Effector memory CD8-positive, alpha-beta T cell (primary cell): ENCODE measurements at regions not wholly inside any gene's neighbourhood (a gene's known extent, or its start where the extent isn't known, plus 50 kb on each side); places are given as distances from the start of the nearest gene placed in this dataset.

Experiments used
- ATAC-seq: fragments of 150-1000 bp; cut with Tn5 transposase; replicated peaks from 2 replicates; pipeline ENCODE4 v1.10.0; 2021; ENCODE audit warnings: mild to moderate bottlenecking, moderate library complexity
- DNase-seq, 3 experiments: peaks; one replicate each; pipeline ENCODE4 v3.0.0; 2021
- H3K27ac Mint-ChIP-seq, 2 donors: one replicate each; pipeline ENCODE4 v1.8.0; 2022; ENCODE audit warnings: mild to moderate bottlenecking in 2 of 2, mixed read lengths in 2 of 2, moderate library complexity in 2 of 2
- H3K27me3 Mint-ChIP-seq, 2 donors: one replicate each; pipeline ENCODE4 v1.8.0; 2022; ENCODE audit warnings: mixed read lengths in 2 of 2
- H3K36me3 Mint-ChIP-seq: one replicate; pipeline ENCODE4 v1.8.0; 2022; ENCODE audit warnings: mild to moderate bottlenecking, moderate library complexity, mixed read lengths; ENCODE audit not compliant: insufficient read depth
- H3K4me1 Mint-ChIP-seq, 2 donors: one replicate each; pipeline ENCODE4 v1.8.0; 2022; ENCODE audit warnings: low read depth in 2 of 2, mixed read lengths in 2 of 2
- H3K4me3 Mint-ChIP-seq, 2 donors: one replicate each; pipeline ENCODE4 v1.8.0; 2022; ENCODE audit warnings: mild to moderate bottlenecking in 2 of 2, mixed read lengths in 2 of 2, moderate library complexity in 2 of 2
- H3K9me3 Mint-ChIP-seq, 2 donors: one replicate each; pipeline ENCODE4 v1.8.0; 2022; ENCODE audit warnings: mixed read lengths in 2 of 2

GRCh38 chr10:21076381-21076780 is 179.3 kb upstream of the NEBL start:
- ATAC-seq (no peak), DNase-seq (no peak)
- Mint-ChIP-seq H3K36me3 (peaks cover 4% of the 10 kb centered on the region), H3K9me3 (no peaks in the 10 kb centered on the region), H3K4me3 (no peak overlapping the region), H3K27ac (no peak overlapping the region), H3K4me1 (no peaks in the 10 kb centered on the region), H3K27me3 (peaks cover 0 to 7% of the 10 kb centered on the region in 2 donors)

GRCh38 chr10:21075880-21076279 is 178.8 kb upstream of the NEBL start:
- Mint-ChIP-seq H3K36me3 (peaks cover 1% of the 10 kb centered on the region), H3K4me1 (no peaks in the 10 kb centered on the region)

GRCh38 chr10:21071001-21071673 is 174.0 kb upstream of the NEBL start:
- Mint-ChIP-seq H3K27me3 (peaks cover 0 to 7% of the 10 kb centered on the region in 2 donors), H3K4me1 (no peaks in the 10 kb centered on the region), H3K9me3 (no peaks in the 10 kb centered on the region), H3K36me3 (no peaks in the 10 kb centered on the region), H3K27ac (no peak overlapping the region), H3K4me3 (no peak overlapping the region)
- ATAC-seq: no peak
- no peak for DNase-seq

More at GRCh38 chr10:21075880-21076279, 178.8 kb upstream of the NEBL start:
- Mint-ChIP-seq H3K9me3 (no peaks in the 10 kb centered on the region), H3K27me3 (peaks cover 0 to 7% of the 10 kb centered on the region in 2 donors), H3K4me3 (no peak overlapping the region), H3K27ac (no peak overlapping the region)
- no peak for DNase-seq
- no peak for ATAC-seq

- DNase-seq (no peak), ATAC-seq (no peak)
- no peak overlapping the region for H3K4me3 Mint-ChIP-seq
- H3K36me3 Mint-ChIP-seq: no peaks in the 10 kb centered on the region
- H3K9me3 Mint-ChIP-seq: no peaks in the 10 kb centered on the region
- H3K27ac Mint-ChIP-seq: no peak overlapping the region
- H3K27me3 Mint-ChIP-seq: peaks cover 0 to 7% of the 10 kb centered on the region in 2 donors
- no peaks in the 10 kb centered on the region for H3K4me1 Mint-ChIP-seq
Observed at GRCh38 chr10:21069929-21070700, 173.0 kb upstream of the NEBL start.

- DNase-seq (no peak), ATAC-seq (no peak)
- H3K27ac Mint-ChIP-seq: no peak overlapping the region
Observed at GRCh38 chr10:21069278-21069677, 172.2 kb upstream of the NEBL start.

GRCh38 chr10:21068026-21068656 is 171.0 kb upstream of the NEBL start:
- Mint-ChIP-seq H3K27me3 (peaks cover 0 to 7% of the 10 kb centered on the region in 2 donors), H3K4me1 (no peaks in the 10 kb centered on the region), H3K9me3 (no peaks in the 10 kb centered on the region), H3K27ac (no peak overlapping the region), H3K4me3 (no peak overlapping the region), H3K36me3 (no peaks in the 10 kb centered on the region)
- ATAC-seq: no peak
- no peak for DNase-seq

More at GRCh38 chr10:21069278-21069677, 172.2 kb upstream of the NEBL start:
- H3K4me1 Mint-ChIP-seq: no peaks in the 10 kb centered on the region
- peaks cover 0 to 7% of the 10 kb centered on the region in 2 donors for H3K27me3 Mint-ChIP-seq
- H3K9me3 Mint-ChIP-seq: no peaks in the 10 kb centered on the region
- no peak overlapping the region for H3K4me3 Mint-ChIP-seq
- H3K36me3 Mint-ChIP-seq: no peaks in the 10 kb centered on the region

- H3K9me3 Mint-ChIP-seq: peaks cover 0 to under 1% of the 10 kb centered on the region in 2 donors
- no peaks in the 10 kb centered on the region for H3K36me3 Mint-ChIP-seq
- H3K4me1 Mint-ChIP-seq: no peaks in the 10 kb centered on the region
- no peak overlapping the region for H3K27ac Mint-ChIP-seq
- no peak for ATAC-seq
- H3K27me3 Mint-ChIP-seq: no peaks in the 10 kb centered on the region
- DNase-seq: no peak
- no peak overlapping the region for H3K4me3 Mint-ChIP-seq
Observed at GRCh38 chr10:21065621-21066248, 168.6 kb upstream of the NEBL start.

GRCh38 chr10:21061982-21062381 is 164.9 kb upstream of the NEBL start:
- H3K4me1 Mint-ChIP-seq: no peaks in the 10 kb centered on the region
- ATAC-seq: no peak
- no peak overlapping the region for H3K4me3 Mint-ChIP-seq
- peaks cover 0 to 3% of the 10 kb centered on the region in 2 donors for H3K9me3 Mint-ChIP-seq
- H3K27me3 Mint-ChIP-seq: no peaks in the 10 kb centered on the region
- H3K36me3 Mint-ChIP-seq: no peaks in the 10 kb centered on the region
- H3K27ac Mint-ChIP-seq: no peak overlapping the region
- DNase-seq: no peak

GRCh38 chr10:21061184-21061583 is 164.1 kb upstream of the NEBL start:
- Mint-ChIP-seq H3K36me3 (no peaks in the 10 kb centered on the region), H3K4me3 (no peak overlapping the region), H3K9me3 (peaks cover 0 to 3% of the 10 kb centered on the region in 2 donors), H3K4me1 (no peaks in the 10 kb centered on the region), H3K27me3 (no peaks in the 10 kb centered on the region), H3K27ac (no peak overlapping the region)
- DNase-seq (no peak), ATAC-seq (no peak)

- DNase-seq (no peak), ATAC-seq (no peak)
- H3K4me3 Mint-ChIP-seq: no peak overlapping the region
- peaks cover 0 to 3% of the 10 kb centered on the region in 2 donors for H3K9me3 Mint-ChIP-seq
- H3K4me1 Mint-ChIP-seq: no peaks in the 10 kb centered on the region
- no peaks in the 10 kb centered on the region for H3K36me3 Mint-ChIP-seq
- H3K27ac Mint-ChIP-seq: no peak overlapping the region
- H3K27me3 Mint-ChIP-seq: no peaks in the 10 kb centered on the region
Observed at GRCh38 chr10:21060626-21061025, 163.5 kb upstream of the NEBL start.

- Mint-ChIP-seq H3K36me3 (no peaks in the 10 kb centered on the region), H3K4me3 (no peak overlapping the region), H3K9me3 (peaks cover 0 to 3% of the 10 kb centered on the region in 2 donors), H3K27ac (no peak overlapping the region), H3K4me1 (no peaks in the 10 kb centered on the region), H3K27me3 (no peaks in the 10 kb centered on the region)
- DNase-seq: no peak
- ATAC-seq: no peak
Observed at GRCh38 chr10:21057989-21058388, 160.9 kb upstream of the NEBL start.

- H3K4me3 Mint-ChIP-seq: no peak overlapping the region
- H3K27ac Mint-ChIP-seq: no peak overlapping the region
- no peak for ATAC-seq
- H3K36me3 Mint-ChIP-seq: no peaks in the 10 kb centered on the region
- H3K9me3 Mint-ChIP-seq: peaks cover 0 to 3% of the 10 kb centered on the region in 2 donors
- no peaks in the 10 kb centered on the region for H3K27me3 Mint-ChIP-seq
- H3K4me1 Mint-ChIP-seq: no peaks in the 10 kb centered on the region
- no peak for DNase-seq
Observed at GRCh38 chr10:21057436-21057835, 160.3 kb upstream of the NEBL start.

GRCh38 chr10:21056461-21056860 is 159.3 kb upstream of the NEBL start:
- peaks cover 3% of the 10 kb centered on the region in 2 donors for H3K9me3 Mint-ChIP-seq
- H3K27me3 Mint-ChIP-seq: no peaks in the 10 kb centered on the region
- H3K4me1 Mint-ChIP-seq: no peaks in the 10 kb centered on the region
- H3K4me3 Mint-ChIP-seq: no peak overlapping the region
- ATAC-seq (no peak), DNase-seq (no peak)
- no peaks in the 10 kb centered on the region for H3K36me3 Mint-ChIP-seq
- no peak overlapping the region for H3K27ac Mint-ChIP-seq
